HG03064 (cell line): ENCODE measurements at regions not wholly inside any gene's neighbourhood (a gene's known extent, or its start where the extent isn't known, plus 50 kb on each side); places are given as distances from the start of the nearest gene placed in this dataset.

ENCODE experiments used
- ATAC-seq: cut with Tn5 transposase; IDR thresholded peaks from one replicate; pipeline ENCODE4 v1.9.1; 2021; ENCODE audit warnings: low read depth; ENCODE audit not compliant: unreplicated experiment

DNA sequence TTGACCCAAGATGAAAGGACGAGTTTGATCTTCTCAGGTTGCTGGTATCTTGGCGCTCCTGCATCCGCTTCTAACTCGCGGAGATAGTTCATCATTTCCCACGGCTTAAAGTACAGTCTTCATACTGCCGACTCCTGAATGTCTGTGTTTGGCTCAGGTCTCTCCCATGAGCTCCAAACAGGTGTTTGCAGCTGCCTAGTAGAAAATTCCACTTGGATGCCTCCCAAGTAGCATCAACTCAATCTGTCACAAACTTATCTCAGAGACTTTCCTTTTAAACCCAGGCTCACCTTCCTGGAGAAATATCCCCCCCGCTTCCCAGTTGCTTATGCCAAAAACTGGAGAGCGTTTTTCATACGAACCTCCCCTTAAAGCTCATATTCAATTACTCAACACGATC lies 986.5 kb downstream of the TBC1D22A start:
- ATAC-seq: no peak

DNA sequence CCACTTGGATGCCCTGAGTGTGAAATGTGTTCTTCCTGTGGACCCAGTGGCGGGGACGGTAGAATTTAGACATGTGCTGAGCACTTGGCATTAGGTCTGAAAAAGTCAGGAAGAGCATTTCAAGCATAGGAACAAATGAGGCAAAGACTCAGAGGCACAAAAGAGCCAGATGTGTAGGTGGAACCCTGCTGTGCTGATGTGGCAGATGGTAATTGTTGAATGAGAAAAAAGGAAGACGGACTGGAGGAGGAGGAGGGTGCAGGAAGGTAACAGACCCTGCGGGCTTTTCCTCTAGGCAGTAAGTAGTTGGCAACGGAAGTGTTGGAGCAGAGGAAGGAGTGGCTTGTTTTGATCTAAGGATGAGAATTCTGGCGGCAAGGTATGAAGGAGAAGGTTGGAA lies 985.8 kb downstream of the TBC1D22A start:
- no peak for ATAC-seq

DNA sequence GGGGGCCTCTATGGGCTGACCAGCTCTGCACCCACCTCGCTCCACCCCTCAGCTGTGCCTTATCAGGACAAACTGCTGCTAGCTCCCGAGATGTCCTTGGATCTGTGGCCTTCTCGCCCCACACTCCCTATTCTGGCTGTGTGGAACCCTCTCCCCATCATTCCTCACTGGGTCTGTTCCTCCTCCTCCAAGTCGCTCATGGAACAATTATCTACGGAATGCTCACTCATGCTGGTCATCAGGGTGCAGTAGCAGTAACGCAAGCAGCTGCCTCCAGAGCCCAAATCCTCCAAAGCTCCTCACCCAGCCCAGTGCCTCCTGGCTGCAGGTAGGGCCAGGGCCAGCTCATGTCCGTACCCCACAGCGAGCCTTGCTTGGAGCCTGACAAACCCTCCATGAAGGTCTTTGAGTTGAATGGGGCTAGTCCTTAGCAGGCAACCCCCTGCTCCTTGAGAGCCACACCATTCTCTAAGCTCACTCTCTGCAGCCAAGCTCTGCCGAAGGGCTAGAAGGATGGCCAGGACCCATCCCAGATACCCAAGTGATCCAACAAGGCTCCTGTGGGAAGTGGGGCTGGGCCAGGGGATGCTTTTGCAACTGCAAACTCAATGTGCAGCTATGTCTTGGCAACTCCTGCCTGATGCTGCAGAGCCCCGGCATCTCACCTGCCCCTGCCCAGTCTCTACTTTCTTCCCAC lies 977.8 kb downstream of the TBC1D22A start:
- no peak for ATAC-seq

DNA sequence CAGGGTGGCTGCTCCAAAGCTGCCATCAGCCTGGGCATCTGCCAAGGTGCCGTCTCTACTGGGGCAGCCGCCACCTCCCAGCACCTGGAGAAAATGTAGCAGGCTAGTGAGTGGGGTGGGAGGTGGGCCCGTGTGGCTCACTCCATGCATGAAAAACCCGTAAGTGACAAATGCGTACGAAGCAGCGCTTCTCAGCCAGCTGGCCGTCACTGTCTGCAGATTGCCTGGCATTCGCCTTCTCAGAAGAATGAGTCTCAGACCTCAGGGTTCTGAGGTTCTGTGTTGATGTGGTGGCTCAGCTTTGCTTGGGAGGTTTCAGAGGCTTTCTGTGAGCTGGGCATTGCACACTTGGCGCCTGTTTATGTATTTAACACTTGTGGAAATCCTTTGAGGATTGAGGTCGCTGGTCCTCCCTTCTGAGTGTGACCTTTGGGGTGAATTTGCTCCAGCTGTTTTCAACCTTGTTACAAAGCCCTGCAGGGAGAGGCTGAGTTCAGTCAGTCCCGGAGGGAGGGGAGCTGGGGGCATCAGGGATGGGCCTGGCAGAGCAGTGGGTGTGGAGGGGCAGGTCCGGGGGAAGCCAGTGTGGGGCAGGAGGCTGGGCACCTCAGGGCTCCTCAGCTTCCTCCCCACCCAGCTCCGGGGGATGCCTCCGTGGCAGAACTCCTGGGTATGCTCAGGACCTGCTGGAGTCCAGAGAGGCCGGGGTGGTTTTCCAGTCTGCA lies 977.0 kb downstream of the TBC1D22A start:
- ATAC-seq: no peak

DNA sequence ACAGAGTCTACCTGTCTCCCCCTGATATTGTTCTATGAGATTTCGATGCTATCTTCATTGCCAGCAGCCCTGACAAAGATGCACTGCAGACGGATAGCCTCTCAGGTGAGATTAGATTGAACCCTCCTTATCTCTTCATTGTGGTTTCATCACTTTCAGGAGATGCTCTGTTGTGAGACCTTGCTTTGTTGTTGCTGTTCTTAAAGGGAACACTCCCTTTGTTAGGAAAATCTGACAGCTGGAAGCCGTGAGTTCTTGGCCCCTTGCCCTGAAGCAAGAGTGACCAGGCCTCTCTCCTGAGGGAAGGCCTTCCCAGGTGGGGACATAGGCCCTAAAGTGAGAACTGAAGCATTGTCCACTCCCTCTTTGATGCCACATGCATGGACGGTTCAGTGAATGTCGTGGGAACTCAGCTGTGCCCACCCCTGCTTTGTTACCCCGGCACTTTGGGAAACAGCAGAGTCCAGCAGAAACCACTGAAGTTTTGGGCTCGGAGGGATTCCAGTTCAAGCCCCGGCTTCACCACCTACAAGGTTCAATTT lies 976.1 kb downstream of the TBC1D22A start:
- no peak for ATAC-seq

DNA sequence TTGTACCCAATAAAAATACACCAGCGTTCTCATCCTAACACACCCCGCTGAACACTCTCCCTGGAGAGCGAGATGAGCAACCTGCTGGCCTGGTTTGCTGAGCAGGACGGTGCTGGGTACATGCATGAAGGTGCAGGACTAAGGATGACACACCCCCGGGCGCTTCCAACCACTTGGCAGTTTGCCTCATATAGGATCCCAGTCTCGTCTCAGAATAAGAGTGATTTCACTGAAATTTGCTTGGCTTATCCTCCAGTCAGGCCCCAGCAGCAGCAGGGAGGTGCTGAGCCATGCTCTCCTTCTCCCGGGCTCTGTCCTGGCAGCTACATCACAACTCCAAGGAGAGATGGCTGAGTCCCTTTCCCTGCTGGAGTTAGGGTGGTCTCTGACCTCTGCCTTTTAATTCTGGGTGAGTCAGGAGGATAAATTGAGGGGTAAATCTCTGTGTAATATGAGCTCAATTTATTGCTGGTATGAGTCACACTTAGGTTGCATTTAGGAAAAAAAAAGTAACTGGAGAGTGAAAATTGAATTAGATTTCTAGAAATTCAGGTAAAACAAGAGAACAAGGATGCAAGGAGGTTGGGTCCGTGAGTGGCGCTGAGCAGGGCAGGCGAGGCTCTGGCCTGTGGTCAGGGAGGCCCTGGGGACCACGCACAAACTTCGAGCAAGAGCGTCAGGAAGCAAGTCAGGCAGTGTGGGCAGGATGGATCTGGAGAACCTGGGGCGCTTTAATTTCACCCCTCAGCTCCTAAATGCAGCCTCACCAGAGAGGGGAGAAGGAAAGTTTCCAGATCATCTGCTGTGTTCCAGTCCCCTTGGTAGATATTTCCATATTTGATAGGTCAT lies 974.0 kb downstream of the TBC1D22A start:
- no peak for ATAC-seq

DNA sequence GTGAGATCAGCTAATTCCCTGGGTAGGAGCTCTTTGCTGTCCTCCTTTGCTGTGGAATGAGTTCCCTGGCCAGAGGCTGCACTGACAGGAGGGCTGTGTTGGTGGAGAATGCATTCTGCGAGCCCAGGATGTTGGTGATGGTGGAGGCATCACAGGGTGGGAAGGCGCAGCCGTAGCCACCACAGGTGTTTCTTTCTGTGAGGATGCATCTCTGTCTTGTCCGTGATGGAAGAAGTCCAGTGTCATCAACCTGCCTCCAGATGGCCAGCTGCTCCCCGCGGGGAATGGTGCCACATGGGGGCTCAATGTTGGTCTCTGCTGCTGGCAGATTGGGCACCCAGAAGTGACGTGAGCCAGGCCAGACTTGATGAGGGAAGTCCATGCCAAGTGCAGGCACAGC lies 972.1 kb downstream of the TBC1D22A start:
- ATAC-seq: no peak

DNA sequence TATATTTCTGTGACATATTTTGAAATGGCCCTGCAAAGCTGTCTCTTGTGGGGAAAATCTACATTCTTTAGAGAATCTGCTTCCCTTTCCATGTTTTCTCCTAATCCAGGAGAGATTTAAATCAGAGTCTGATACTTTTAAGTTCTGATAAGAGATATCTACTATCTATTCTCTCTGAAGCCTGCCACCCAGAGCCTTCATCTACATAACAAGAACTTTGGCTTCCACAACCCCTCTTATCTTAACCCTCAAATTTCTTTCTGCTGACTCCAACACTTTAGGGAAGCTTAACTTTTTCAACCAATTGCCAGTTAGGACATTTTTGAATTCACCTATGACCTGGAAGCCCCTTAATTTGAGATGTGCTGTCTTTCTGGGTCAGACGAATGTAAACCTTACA lies 965.2 kb downstream of the TBC1D22A start:
- ATAC-seq: no peak

DNA sequence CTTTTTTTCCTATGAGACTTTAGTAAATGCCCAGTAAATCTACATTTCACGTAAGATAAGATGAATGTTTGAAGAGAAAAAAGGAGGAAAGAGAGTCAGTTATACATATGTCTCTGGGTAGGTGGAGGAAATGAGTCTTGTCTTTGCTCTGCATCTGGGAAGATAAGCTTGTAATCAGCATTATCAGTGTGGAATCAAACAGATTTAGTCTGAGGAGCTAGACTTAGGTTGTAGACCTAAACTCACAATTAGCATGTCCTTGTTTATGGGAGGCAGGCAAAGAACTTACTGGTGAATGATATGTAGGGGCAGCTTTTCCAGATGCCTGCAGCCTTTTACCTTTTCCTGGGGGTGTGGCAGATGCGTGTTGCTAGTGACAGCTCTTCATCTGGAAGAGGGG lies 962.3 kb downstream of the TBC1D22A start:
- ATAC-seq: no peak

DNA sequence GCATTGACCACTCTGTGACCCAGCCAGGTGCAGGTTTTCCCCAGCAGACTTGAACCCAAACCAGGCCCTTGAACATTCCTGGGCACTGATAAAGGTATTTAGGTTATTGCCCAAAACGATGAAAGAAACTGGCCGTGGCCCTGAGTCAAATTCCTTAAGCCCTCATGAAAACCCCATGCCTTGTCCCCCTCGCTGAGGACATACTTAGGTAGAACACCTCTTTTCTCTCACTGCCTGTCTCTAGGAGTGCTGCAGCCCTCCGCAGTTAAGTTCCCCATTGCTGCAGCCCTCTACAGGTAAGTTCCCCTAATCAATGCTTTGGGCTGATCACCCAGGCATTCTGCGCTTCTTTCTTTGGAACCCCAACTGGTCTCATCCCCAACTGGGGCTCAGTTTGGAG lies 961.6 kb downstream of the TBC1D22A start:
- no peak for ATAC-seq

DNA sequence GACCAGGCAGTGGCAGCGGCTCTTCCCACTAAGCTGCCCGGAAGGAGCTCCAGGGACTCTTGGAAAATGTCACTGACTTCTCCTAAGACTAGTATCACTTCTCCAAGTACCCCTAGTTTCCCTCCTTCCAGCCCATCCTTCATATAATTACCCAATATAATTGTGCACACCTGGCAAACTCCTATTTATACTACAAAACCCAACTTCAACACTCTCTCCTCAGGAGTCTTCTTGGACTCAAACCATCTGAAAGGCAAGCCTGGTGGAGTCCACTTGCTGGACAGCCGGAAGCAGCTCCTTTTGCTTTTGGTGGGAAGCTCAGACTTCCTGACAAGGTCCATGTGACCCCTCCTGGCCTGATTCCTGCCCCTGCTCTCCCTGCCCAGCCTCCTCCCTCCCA lies 955.9 kb downstream of the TBC1D22A start:
- no peak for ATAC-seq

DNA sequence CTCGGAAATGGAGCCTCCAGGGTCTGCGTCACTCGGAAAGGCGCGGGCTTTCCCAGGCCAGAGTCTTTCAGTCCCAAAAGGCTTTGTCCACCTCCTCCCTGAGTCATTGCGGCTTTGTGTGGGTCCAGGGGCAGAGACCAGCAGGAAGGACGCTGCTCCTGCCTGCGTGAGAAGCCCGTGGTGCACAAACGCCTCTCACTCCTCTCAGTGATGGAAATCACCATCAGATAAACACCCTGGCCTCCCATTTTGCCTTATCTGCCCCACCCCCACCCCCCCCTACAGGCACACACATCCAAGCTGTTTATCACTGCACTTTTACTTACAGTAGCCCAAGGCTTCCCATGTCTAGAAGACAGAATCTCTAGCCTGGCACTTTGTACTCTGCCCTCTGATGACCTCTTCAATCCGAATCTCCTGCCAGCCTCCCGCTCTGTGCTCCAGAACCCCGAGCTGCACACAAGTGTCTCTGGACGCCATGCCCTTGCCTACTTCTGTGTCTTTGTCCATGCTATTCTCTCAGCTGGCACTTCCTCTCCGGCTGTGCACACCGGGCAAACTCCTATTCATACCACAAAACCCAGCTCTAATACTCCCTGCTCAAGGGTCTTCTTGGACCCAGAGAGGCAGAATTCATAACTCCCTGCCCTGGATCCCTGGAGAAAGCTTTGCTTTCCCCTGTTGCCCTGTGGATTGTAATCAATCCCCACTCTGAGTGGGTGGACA lies 954.6 kb downstream of the TBC1D22A start:
- ATAC-seq: no peak

DNA sequence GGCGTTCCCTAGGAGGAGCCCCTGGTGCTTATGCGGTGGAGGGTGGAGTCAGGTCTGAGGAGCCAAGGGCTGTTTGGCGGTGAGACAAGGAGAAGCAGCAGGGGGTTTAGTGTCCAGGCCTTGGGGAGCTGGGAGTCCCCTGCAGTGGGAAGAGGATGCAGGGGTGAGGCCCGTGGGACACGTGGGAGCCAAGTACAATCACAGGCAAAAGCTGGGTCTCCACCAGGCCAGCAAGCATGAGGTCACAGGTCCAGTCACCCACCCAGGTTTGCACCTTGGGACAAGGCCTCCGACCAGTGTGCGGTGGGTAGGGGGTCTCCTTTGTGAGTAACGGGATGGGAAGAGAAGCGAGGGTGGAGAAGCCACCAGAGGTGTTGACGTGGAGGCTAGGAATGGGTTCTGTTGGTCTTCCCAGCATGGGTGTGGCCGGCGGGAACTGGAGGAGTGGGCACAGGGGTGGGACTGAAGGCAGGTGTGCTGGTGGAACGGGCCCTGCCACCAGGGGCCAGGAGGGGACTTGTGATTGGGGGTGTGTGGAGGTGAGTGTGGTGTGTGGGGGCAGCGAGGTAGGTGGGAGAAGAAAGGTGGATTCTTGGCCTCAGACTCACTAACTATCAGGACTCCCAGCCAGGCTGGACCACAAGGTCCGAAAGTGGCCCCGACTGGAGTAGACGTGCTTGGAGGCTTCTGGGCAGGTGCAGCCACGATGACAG lies 953.6 kb downstream of the TBC1D22A start:
- ATAC-seq: no peak

DNA sequence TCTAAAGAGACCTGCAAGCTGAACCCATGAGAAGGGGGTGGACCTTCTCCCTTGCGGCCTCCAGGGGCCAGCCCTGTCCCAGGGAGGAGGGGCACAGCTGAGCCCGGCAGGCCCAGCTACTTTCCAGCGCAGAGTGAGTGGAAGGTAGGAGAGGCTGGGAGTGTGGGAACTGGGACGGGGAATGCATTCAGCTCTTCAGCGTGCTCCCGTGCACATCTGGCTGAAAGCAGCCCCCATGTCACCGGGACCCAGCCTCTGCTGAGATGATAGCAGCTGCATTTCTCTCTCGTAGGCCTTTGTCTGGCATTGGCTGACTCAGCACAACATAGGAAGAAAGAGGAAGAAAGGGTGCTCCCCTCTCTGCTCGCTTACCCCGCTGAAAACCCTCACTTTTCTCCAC lies 951.5 kb downstream of the TBC1D22A start:
- ATAC-seq: no peak

DNA sequence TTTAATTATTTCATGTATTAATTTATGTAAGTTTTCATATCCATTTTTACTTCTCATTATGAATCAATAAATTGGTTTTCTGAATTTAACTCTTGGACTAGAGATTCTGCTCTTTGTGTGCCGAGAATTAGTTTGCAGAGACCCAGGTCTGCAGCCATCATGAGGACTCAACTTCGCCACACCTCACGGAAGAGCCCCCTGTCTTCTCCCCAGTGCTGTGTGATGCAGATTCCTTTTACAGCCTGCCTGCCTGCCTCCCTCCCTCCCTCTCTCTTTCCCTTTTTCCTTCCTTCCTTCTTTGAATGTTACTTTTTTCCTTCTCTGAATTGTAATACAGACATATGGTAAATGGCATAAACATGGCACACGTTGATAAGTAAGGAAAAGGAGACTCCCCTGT lies 947.7 kb downstream of the TBC1D22A start:
- no peak for ATAC-seq

DNA sequence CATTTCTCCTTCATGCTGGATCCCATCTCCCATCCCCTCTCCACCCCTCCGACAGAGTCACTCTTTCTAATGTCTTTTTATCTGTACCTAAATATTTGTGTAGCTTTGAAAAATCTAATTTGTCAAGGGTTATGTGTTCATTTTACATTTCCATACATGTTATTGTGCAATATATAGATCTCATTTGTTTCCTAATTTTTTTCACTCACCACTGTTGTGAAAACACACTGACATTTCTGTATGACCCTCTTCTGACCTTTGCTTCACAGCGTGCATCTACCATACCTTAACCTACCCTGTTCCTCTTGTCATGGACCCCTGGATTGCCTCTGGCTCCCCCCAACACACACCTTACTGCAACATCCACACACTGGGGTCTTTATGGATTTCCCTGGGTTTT lies 942.9 kb downstream of the TBC1D22A start:
- ATAC-seq: no peak

DNA sequence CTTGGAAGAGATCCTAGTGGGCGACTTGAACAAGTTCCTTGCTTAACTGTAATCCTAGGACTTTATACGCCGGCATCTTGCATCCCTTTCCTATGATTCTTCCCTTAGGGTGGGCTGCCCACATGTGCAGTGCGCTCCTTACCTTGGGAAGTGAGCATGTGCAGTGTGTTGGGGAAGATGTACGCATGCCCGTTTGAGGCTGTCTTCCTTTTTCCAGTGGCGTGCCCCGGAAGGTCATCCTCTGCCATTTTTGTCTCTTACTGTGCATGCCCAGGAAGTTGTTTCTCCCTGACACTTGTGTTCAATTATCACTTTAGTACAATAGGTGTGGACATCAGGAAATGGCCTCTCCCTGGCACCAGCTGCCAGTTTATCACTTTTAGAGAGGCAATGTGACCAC lies 936.5 kb downstream of the TBC1D22A start:
- ATAC-seq: no peak

DNA sequence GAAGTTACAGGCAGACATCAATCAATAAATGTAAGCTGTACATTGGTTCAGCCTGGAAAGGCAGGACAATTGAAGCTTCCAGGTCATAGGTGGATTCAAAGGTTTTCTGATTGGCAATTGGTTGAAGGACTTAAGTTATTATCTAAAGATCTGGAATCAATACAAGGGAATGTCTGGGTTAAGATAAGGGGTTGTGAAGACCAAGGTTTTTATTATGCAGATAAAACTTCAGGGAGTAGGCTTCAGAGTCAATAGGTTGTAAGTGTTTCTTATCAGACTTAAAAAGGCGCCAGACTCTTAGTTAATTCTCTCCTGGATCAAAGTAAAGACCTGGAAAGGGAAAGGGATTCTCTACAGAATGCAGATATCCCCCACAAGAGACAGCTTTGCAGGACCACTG lies 935.4 kb downstream of the TBC1D22A start:
- ATAC-seq: no peak

DNA sequence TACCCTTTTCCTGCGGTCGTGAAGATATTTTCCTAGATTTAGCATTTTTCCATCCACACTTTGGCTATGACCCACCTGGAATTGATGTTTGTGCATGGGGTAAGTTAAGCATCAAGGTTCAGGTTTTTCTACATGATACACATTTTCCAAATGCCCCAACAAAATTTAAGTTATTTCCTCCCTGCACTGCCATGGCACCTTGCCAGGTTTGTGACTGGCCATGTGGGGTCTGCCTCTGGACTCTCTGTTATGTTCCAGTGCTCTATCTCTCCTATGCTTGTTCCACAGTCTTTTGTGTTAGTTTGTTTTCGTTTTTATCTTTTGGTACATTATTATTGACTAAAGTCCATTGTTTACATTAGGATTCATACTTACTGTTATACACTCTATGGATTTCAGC lies 934.3 kb downstream of the TBC1D22A start:
- ATAC-seq: no peak

DNA sequence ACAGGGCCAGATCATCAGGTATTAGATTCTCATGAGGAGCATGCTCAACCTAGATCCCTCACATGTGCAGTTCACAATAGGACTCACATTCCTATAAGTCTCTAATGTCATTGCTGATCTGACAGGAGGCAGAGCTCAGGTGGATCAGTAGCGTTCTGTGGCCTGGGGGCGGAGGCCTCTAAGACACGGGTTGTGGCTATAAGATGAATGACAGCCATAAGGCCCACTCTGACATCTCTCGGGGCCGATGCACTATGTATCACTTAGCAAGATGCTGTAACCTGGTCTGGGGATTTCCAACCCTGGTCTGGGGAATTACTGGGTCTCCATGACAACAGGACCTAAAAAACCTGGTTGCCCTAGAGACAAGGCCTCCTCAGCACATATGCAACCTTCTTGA lies 932.7 kb downstream of the TBC1D22A start:
- no peak for ATAC-seq
